Endothelial cell (in vitro differentiated cells): ENCODE measurements at regions not wholly inside any gene's neighbourhood (a gene's known extent, or its start where the extent isn't known, plus 50 kb on each side); places are given as distances from the start of the nearest gene placed in this dataset.

ENCODE experiments used
- DNase-seq: peaks from one replicate; pipeline ENCODE4 v3.0.0; 2021; ENCODE audit warnings: low spot score
- H3K27ac Mint-ChIP-seq: one replicate; pipeline ENCODE4 v1.8.0; 2021; ENCODE audit warnings: mixed read lengths, inconsistent platforms; ENCODE audit not compliant: unreplicated experiment
- H3K27me3 Mint-ChIP-seq: one replicate; pipeline ENCODE4 v1.8.0; 2021; ENCODE audit warnings: mild to moderate bottlenecking, moderate library complexity, mixed read lengths, inconsistent platforms; ENCODE audit not compliant: unreplicated experiment
- H3K36me3 Mint-ChIP-seq: one replicate; pipeline ENCODE4 v1.8.0; 2021; ENCODE audit warnings: mild to moderate bottlenecking, low read depth, mixed read lengths, inconsistent platforms; ENCODE audit not compliant: unreplicated experiment
- H3K4me1 Mint-ChIP-seq: one replicate; pipeline ENCODE4 v1.8.0; 2021; ENCODE audit warnings: mild to moderate bottlenecking, mixed read lengths, inconsistent platforms; ENCODE audit not compliant: unreplicated experiment
- H3K4me3 Mint-ChIP-seq: one replicate; pipeline ENCODE4 v1.8.0; 2021; ENCODE audit warnings: mild to moderate bottlenecking, mixed read lengths, inconsistent platforms; ENCODE audit not compliant: unreplicated experiment
- H3K9me3 Mint-ChIP-seq: one replicate; pipeline ENCODE4 v1.8.0; 2021; ENCODE audit warnings: mixed read lengths, inconsistent platforms; ENCODE audit not compliant: unreplicated experiment
- TF ChIP-seq, protein P1 (sequence below): fragments of 200-600 bp; sonication (generic); IDR thresholded peaks from one replicate; pipeline ENCODE4 v1.5.0; 2021; ENCODE audit warnings: antibody characterized with exemption; ENCODE audit not compliant: unreplicated experiment

DNA sequence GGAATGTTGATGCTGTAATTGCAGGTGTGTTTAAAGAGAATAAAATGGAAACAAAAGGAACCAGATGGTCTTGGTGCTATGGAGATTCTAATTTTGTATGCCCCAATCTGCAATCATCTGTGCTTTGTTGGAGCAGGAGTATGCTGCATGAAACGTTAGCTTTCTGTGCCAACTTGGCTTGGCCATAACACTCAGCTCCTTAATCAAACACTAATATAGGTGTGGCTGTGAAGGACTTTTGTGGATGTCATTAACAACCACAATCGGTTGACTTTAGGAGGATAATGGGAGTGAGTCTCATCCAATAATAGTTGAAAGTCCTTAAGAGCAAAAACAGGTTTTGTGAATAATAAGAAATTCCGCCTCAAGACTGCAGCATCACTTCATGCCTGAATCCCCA lies 399.2 kb downstream of the NLGN4X start:
- H3K27ac Mint-ChIP-seq = no peak overlapping the region
- no peaks in the 10 kb centered on the region for H3K9me3 Mint-ChIP-seq
- no peaks in the 10 kb centered on the region for H3K36me3 Mint-ChIP-seq
- H3K27me3 Mint-ChIP-seq = no peaks in the 10 kb centered on the region
- H3K4me3 Mint-ChIP-seq = no peak overlapping the region
- TF ChIP-seq, protein P1, sequence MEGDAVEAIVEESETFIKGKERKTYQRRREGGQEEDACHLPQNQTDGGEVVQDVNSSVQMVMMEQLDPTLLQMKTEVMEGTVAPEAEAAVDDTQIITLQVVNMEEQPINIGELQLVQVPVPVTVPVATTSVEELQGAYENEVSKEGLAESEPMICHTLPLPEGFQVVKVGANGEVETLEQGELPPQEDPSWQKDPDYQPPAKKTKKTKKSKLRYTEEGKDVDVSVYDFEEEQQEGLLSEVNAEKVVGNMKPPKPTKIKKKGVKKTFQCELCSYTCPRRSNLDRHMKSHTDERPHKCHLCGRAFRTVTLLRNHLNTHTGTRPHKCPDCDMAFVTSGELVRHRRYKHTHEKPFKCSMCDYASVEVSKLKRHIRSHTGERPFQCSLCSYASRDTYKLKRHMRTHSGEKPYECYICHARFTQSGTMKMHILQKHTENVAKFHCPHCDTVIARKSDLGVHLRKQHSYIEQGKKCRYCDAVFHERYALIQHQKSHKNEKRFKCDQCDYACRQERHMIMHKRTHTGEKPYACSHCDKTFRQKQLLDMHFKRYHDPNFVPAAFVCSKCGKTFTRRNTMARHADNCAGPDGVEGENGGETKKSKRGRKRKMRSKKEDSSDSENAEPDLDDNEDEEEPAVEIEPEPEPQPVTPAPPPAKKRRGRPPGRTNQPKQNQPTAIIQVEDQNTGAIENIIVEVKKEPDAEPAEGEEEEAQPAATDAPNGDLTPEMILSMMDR = no peak
- H3K4me1 Mint-ChIP-seq = no peaks in the 10 kb centered on the region
- DNase-seq = no peak

DNA sequence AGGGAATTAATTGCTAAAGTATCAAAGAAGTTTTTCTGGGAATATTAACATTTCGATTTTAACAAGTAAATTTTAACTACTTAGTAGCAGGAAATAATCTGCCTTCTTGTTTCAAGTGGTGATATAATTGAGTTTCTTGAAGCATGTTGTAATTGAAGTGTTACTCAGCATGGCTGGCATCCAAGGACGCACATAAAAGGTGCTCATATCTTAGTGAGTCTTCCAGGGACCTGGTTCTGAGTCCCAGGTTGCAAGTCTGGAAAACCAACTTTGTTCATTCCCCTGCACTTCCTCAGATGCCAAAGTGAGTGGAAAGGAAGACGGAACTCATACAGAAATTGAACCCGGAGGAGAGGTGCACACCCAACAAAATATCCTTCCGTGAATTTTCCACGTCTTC lies 399.6 kb downstream of the NLGN4X start:
- H3K9me3 Mint-ChIP-seq = no peaks in the 10 kb centered on the region
- H3K36me3 Mint-ChIP-seq = no peaks in the 10 kb centered on the region
- H3K27ac Mint-ChIP-seq = no peak overlapping the region
- H3K27me3 Mint-ChIP-seq = no peaks in the 10 kb centered on the region
- no peak overlapping the region for H3K4me3 Mint-ChIP-seq
- H3K4me1 Mint-ChIP-seq = no peaks in the 10 kb centered on the region
- no peak for DNase-seq
- TF ChIP-seq, protein P1 = no peak

DNA sequence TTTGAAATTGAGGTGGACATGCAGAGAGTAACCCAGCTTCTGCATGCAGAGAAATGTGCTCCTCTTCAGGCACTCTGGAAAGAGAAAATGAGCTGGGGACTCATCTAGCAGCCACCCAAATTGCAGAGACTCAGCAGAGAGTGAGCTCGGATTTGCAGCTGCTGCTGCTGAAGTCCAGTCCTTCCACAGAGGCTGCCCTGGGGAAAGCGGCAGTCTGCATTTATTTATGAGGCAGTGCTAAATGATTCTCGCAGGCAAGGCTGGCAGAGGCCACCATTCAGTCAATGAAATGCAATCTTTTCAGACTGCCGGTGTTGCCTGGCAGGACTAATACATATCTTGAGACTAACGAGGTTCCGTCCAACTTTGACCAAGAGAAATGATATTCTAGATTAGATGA lies 404.8 kb downstream of the NLGN4X start:
- H3K9me3 Mint-ChIP-seq = no peaks in the 10 kb centered on the region
- no peak for DNase-seq
- TF ChIP-seq, protein P1 = no peak
- H3K4me1 Mint-ChIP-seq = no peaks in the 10 kb centered on the region
- H3K27ac Mint-ChIP-seq = no peak overlapping the region
- H3K27me3 Mint-ChIP-seq = no peaks in the 10 kb centered on the region
- no peak overlapping the region for H3K4me3 Mint-ChIP-seq
- H3K36me3 Mint-ChIP-seq = no peaks in the 10 kb centered on the region

DNA sequence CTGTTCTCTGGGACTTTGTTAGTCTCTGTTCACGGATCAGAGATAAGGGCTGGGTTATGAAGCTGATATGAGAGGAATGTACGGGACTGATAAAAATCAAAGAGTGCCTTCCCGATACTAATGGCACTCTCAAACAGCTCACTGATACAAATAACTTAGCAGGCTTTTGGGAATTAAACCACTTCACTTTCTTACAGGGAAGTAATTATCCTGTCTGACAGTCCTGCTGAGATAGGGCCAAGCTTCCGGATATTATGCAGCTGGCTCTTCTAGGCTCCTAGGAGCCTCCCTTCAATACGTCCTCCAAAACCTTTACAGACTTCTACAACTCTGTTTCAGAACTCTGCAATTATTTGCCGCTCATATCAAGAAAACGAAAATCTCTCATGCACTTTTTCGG lies 418.0 kb downstream of the NLGN4X start:
- Mint-ChIP-seq H3K4me1 (no peaks in the 10 kb centered on the region), H3K27ac (no peak overlapping the region), H3K27me3 (no peaks in the 10 kb centered on the region), H3K36me3 (no peaks in the 10 kb centered on the region), H3K4me3 (no peak overlapping the region), H3K9me3 (no peaks in the 10 kb centered on the region)
- TF ChIP-seq, protein P1 = no peak
- DNase-seq = no peak

DNA sequence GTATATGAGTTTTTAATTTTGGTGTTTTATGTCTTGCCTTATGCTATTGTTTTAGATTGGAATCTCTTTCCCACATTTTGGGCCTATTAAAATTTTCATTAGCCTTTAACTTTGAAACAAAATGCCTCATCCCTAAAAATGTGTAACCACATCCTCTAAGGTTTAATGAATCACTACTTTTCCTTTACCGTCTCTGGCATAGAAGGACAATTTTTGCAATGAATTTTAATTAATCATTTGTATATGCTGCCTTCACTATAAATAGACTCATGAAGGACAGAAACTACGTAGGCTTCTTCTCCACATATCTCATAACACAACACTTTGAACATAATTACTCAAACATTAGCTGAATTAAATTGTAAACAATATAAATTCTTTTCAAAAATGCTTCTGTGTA lies 421.5 kb downstream of the NLGN4X start:
- Mint-ChIP-seq H3K4me3 (no peak overlapping the region), H3K36me3 (no peaks in the 10 kb centered on the region), H3K27ac (no peak overlapping the region), H3K9me3 (no peaks in the 10 kb centered on the region), H3K4me1 (no peaks in the 10 kb centered on the region), H3K27me3 (no peaks in the 10 kb centered on the region)
- TF ChIP-seq, protein P1 = no peak
- no peak for DNase-seq
